OCI-M1 (cell line): ENCODE measurements at regions not wholly inside any gene's neighbourhood (a gene's known extent, or its start where the extent isn't known, plus 50 kb on each side); places are given as distances from the start of the nearest gene placed in this dataset.

Experiments used
- DNase-seq: peaks from one replicate; lab custom pipeline; 2025; lab: John Stamatoyannopoulos, UW

GRCh38 chr1:165073185-165074007 is 283.1 kb downstream of the LMX1A start:
- DNase-seq, result peak; percentile 82

GRCh38 chr1:165070675-165071074 is 285.8 kb downstream of the LMX1A start:
- DNase-seq, result no peak

- DNase-seq, result no peak
Measured at GRCh38 chr1:165069829-165070228, 286.7 kb downstream of the LMX1A start.

GRCh38 chr1:165068741-165069140 is 287.8 kb downstream of the LMX1A start:
- DNase-seq, result no peak

- DNase-seq, result no peak
Measured at GRCh38 chr1:165067829-165068228, 288.7 kb downstream of the LMX1A start.

GRCh38 chr1:165063181-165063965 is 293.1 kb downstream of the LMX1A start:
- DNase-seq, result no peak

- no peak for DNase-seq
Measured at GRCh38 chr1:165062346-165062745, 294.2 kb downstream of the LMX1A start.

GRCh38 chr1:165060285-165060793 is 296.2 kb downstream of the LMX1A start:
- no peak for DNase-seq

- DNase-seq, result no peak
Measured at GRCh38 chr1:165057956-165058355, 298.6 kb downstream of the LMX1A start.

- DNase-seq, result no peak
Measured at GRCh38 chr1:165056914-165057313, 299.6 kb downstream of the LMX1A start.

- DNase-seq, result peak; percentile 25
Measured at GRCh38 chr1:165055581-165055980, 300.9 kb downstream of the LMX1A start.

- DNase-seq, result no peak
Measured at GRCh38 chr1:165054627-165055026, 301.9 kb downstream of the LMX1A start.

- DNase-seq, result peak; percentile 6
Measured at GRCh38 chr1:165053351-165053750, 303.2 kb downstream of the LMX1A start.

GRCh38 chr1:165052936-165053335 is 303.6 kb downstream of the LMX1A start:
- DNase-seq, result no peak

- DNase-seq, result no peak
Measured at GRCh38 chr1:165052431-165052830, 304.1 kb downstream of the LMX1A start.

GRCh38 chr1:165050246-165050645 is 306.3 kb downstream of the LMX1A start:
- DNase-seq, result no peak

- DNase-seq, result no peak
Measured at GRCh38 chr1:165047994-165048393, 308.5 kb downstream of the LMX1A start.

GRCh38 chr1:165045902-165046301 is 310.6 kb downstream of the LMX1A start:
- DNase-seq, result no peak

- no peak for DNase-seq
Measured at GRCh38 chr1:165040641-165041040, 315.9 kb downstream of the LMX1A start.

GRCh38 chr1:165039996-165040395 is 316.5 kb downstream of the LMX1A start:
- no peak for DNase-seq

GRCh38 chr1:165036403-165036802 is 320.1 kb downstream of the LMX1A start:
- DNase-seq, result peak; percentile 31

- DNase-seq, result no peak
Measured at GRCh38 chr1:165034136-165034809, 322.2 kb downstream of the LMX1A start.
